DMS53 (cell line): ENCODE measurements at regions not wholly inside any gene's neighbourhood (a gene's known extent, or its start where the extent isn't known, plus 50 kb on each side); places are given as distances from the start of the nearest gene placed in this dataset.

Source experiments
- DNase-seq: peaks from one replicate; lab custom pipeline; 2025; lab: John Stamatoyannopoulos, UW

- no peak for DNase-seq
Measured at GRCh38 chr4:138567696-138568095, 325.5 kb upstream of the SLC7A11 start.

GRCh38 chr4:138565576-138565975 lies 323.4 kb upstream of the SLC7A11 start:
- no peak for DNase-seq

GRCh38 chr4:138562544-138562991 lies 320.4 kb upstream of the SLC7A11 start:
- DNase-seq = no peak

GRCh38 chr4:138561906-138562305 lies 319.8 kb upstream of the SLC7A11 start:
- no peak for DNase-seq

GRCh38 chr4:138561276-138561880 lies 319.2 kb upstream of the SLC7A11 start:
- DNase-seq = no peak

GRCh38 chr4:138560448-138560847 lies 318.3 kb upstream of the SLC7A11 start:
- DNase-seq = no peak

- no peak for DNase-seq
Measured at GRCh38 chr4:138558886-138559285, 316.7 kb upstream of the SLC7A11 start.

GRCh38 chr4:138555584-138555983 lies 313.4 kb upstream of the SLC7A11 start:
- DNase-seq = peak; percentile 50

- DNase-seq = no peak
Measured at GRCh38 chr4:138555108-138555507, 313.0 kb upstream of the SLC7A11 start.

GRCh38 chr4:138553001-138553845 lies 311.1 kb upstream of the SLC7A11 start:
- DNase-seq = no peak

- peak; percentile 46 for DNase-seq
Measured at GRCh38 chr4:138542191-138542776, 300.1 kb upstream of the SLC7A11 start.

- no peak for DNase-seq
Measured at GRCh38 chr4:138540056-138540800, 298.1 kb upstream of the SLC7A11 start.

GRCh38 chr4:138538743-138539142 lies 296.6 kb upstream of the SLC7A11 start:
- DNase-seq = no peak

GRCh38 chr4:138537731-138538490 lies 295.8 kb upstream of the SLC7A11 start:
- no peak for DNase-seq

GRCh38 chr4:138535316-138535715 lies 293.2 kb upstream of the SLC7A11 start:
- no peak for DNase-seq

- DNase-seq = peak; percentile 47
Measured at GRCh38 chr4:138522366-138522765, 280.2 kb upstream of the SLC7A11 start.

- no peak for DNase-seq
Measured at GRCh38 chr4:138521809-138522208, 279.7 kb upstream of the SLC7A11 start.

- DNase-seq = no peak
Measured at GRCh38 chr4:138519436-138519835, 277.3 kb upstream of the SLC7A11 start.

GRCh38 chr4:138513535-138513934 lies 271.4 kb upstream of the SLC7A11 start:
- DNase-seq = no peak

- no peak for DNase-seq
Measured at GRCh38 chr4:138512756-138513155, 270.6 kb upstream of the SLC7A11 start.

- no peak for DNase-seq
Measured at GRCh38 chr4:138510053-138510452, 267.9 kb upstream of the SLC7A11 start.

- no peak for DNase-seq
Measured at GRCh38 chr4:138509346-138509745, 267.2 kb upstream of the SLC7A11 start.
